ENCODE measurements at regions not wholly inside any gene's neighbourhood (a gene's known extent, or its start where the extent isn't known, plus 50 kb on each side); places are given as distances from the start of the nearest gene placed in this dataset.

DNA sequence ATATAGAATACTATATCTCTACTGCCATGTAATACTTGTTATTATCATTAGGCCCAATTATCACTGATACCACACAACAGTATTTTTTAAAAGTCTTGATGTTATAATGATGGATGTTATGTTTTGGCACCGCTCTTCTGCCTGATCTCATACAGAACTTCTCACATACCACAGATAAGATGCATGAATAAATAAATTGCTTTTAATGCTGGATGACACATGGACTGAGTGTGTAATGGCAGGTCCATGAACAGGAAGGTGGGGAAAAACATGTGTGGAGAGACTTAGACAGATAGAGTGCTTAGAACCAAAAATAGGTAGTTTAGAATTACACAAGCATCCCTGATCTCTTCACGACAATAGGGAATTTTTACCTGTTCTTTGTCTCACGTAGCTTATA, 258.4 kb upstream of the MARCKS start:
- DNase-seq (ENCODE audit: low read depth): no peak
- H3K4me3 ChIP-seq (ENCODE audit: low read depth, low read length): no peak overlapping the region
- no peak for TF ChIP-seq MYC (IDR thresholded peaks at IDR 0.05; ENCODE audit: low read depth, low read length)
- TF ChIP-seq, protein P1, sequence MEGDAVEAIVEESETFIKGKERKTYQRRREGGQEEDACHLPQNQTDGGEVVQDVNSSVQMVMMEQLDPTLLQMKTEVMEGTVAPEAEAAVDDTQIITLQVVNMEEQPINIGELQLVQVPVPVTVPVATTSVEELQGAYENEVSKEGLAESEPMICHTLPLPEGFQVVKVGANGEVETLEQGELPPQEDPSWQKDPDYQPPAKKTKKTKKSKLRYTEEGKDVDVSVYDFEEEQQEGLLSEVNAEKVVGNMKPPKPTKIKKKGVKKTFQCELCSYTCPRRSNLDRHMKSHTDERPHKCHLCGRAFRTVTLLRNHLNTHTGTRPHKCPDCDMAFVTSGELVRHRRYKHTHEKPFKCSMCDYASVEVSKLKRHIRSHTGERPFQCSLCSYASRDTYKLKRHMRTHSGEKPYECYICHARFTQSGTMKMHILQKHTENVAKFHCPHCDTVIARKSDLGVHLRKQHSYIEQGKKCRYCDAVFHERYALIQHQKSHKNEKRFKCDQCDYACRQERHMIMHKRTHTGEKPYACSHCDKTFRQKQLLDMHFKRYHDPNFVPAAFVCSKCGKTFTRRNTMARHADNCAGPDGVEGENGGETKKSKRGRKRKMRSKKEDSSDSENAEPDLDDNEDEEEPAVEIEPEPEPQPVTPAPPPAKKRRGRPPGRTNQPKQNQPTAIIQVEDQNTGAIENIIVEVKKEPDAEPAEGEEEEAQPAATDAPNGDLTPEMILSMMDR (IDR thresholded peaks at IDR 0.05; ENCODE audit: low read depth, low read length): no peak
- TF ChIP-seq POLR2A (IDR thresholded peaks at IDR 0.05; ENCODE audit: extremely low read depth, insufficient read length): no peak
- TF ChIP-seq, protein P2, sequence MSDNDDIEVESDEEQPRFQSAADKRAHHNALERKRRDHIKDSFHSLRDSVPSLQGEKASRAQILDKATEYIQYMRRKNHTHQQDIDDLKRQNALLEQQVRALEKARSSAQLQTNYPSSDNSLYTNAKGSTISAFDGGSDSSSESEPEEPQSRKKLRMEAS (IDR thresholded peaks at IDR 0.05; ENCODE audit: low read depth, low read length): no peak

DNA sequence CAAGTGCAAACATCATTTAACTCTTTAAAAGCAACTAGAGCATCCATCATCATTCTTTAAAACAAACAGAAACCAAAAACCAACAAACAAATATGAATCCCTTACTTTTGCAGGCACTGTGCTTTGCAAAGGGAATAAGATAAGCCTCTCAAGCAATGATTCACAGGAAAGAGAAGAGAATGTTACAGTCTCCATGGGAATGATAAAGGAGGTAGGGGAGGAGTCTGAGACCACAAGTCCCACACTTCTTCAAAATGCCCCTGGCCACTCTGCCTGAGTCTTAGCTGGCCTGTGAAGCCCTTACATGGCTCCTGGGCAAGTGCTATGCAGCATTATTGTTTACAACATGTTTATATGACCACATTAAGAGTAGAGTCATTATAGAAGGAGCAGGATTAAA, 257.7 kb upstream of the MARCKS start:
- H3K4me3 ChIP-seq (ENCODE audit: low read depth, low read length): no peak overlapping the region
- DNase-seq (ENCODE audit: low read depth): no peak
- TF ChIP-seq, protein P1 (IDR thresholded peaks at IDR 0.05; ENCODE audit: low read depth, low read length): no peak
- TF ChIP-seq, protein P2 (IDR thresholded peaks at IDR 0.05; ENCODE audit: low read depth, low read length): no peak
- TF ChIP-seq MYC (IDR thresholded peaks at IDR 0.05; ENCODE audit: low read depth, low read length): no peak
- TF ChIP-seq POLR2A (IDR thresholded peaks at IDR 0.05; ENCODE audit: extremely low read depth, insufficient read length): no peak

DNA sequence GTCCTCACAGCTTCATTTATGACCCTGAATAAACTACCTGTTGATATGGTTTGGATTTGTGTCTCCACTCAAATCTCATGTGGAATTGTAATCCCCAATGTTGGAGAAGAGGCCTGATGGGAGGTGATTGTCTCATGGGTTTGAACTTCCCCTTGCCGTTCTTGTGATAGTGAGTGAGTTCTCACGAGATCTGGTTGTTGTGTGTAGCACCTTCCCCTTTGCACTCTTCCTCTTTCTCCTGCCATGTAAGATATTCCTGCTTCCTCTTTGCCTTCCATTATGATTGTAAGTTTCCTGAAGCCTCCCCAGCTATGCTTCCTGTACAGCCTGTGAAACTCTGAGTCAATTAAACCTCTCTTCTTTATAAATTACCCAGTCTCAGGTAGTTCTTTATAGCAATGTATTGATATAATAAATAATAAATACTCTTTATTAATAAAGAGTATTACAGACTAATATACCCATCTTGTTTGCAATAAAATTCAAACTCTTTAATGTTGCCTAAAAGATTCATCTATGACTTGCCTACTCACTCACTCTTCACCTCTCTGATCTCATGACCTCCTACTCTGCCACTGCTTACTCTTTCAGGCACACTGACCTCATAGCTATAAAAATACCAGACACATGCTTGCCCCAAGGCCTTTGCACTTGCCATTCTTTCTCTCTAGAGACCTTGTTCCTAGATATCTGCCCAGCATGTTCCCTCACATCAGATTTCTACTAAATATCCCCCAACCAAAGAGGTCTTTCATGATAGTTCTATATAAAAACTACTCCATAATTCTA, 256.4 kb upstream of the MARCKS start:
- DNase-seq (ENCODE audit: low read depth): peak; percentile 43
- no peak overlapping the region for H3K4me3 ChIP-seq (ENCODE audit: low read depth, low read length)
- TF ChIP-seq, protein P1 (IDR thresholded peaks at IDR 0.05; ENCODE audit: low read depth, low read length): no peak
- TF ChIP-seq MYC (IDR thresholded peaks at IDR 0.05; ENCODE audit: low read depth, low read length) (no peak), POLR2A (IDR thresholded peaks at IDR 0.05; ENCODE audit: extremely low read depth, insufficient read length) (no peak)
- TF ChIP-seq, protein P2 (IDR thresholded peaks at IDR 0.05; ENCODE audit: low read depth, low read length): no peak

DNA sequence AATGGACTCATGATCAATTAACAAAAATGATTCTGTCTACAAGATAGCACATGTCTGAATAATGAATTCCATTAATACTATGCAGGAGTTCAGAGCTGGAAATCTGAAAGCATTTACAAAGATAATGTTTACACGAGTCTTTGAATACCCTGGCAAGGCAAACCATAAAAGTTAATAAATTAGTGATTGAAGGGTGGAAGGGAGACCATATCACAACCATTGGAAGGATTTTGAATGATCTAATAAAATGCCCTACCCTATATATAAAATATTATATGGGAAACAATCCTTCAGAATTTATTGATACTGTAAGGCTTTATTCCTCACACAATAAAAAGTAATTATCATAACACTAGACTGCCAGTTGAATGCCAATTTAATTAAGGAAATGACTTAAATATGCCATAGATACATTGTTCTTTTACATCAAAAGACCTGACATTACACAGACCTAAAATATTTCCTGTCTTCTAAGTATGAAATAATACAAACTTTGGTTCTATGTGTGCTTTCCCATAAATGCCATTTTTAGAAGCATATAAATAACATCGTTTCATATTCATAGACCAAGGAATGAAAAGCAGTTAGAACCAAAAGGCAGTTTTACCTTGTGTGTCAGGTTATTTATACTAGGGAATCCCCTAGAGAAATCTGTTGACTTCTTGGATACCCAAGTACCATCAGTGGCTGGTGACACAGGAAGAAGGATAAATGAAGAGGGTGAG, 249.2 kb upstream of the MARCKS start:
- TF ChIP-seq, protein P2 (IDR thresholded peaks at IDR 0.05; ENCODE audit: low read depth, low read length): no peak
- TF ChIP-seq, protein P1 (IDR thresholded peaks at IDR 0.05; ENCODE audit: low read depth, low read length): no peak
- TF ChIP-seq MYC (IDR thresholded peaks at IDR 0.05; ENCODE audit: low read depth, low read length) (no peak), POLR2A (IDR thresholded peaks at IDR 0.05; ENCODE audit: extremely low read depth, insufficient read length) (no peak)
- DNase-seq (ENCODE audit: low read depth): no peak
- H3K4me3 ChIP-seq (ENCODE audit: low read depth, low read length): no peak overlapping the region

DNA sequence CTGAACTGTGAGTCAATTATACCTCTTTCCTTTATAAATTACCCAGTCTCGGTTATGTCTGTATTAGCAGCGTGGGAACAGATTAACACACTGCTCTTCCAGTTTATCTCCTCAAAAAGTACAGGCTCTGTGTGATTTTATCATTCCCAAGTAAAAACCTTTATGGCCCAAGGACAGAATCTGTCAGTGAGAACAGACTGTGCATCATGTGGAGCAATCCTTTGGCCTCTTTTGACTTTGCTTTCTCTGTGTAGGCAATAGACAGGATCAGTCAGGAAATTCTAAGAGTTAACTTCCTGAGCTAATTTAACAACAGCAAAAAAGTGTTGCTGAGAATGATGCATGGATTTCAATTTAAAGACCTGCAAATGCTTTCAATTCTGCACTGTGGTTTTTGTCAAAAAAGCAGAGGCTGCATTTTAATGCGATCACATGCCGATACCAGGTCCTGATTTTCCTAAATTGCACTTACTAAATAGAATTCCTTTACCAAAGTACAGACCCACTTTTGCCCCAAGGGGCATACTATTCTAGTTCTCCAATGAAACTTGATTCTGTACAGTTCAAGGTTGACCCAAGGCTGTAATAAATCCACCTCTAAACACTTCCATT, 246.7 kb upstream of the MARCKS start:
- TF ChIP-seq, protein P2 (IDR thresholded peaks at IDR 0.05; ENCODE audit: low read depth, low read length): no peak
- TF ChIP-seq POLR2A (IDR thresholded peaks at IDR 0.05; ENCODE audit: extremely low read depth, insufficient read length): no peak
- TF ChIP-seq, protein P1 (IDR thresholded peaks at IDR 0.05; ENCODE audit: low read depth, low read length): no peak
- TF ChIP-seq MYC (IDR thresholded peaks at IDR 0.05; ENCODE audit: low read depth, low read length): no peak
- H3K4me3 ChIP-seq (ENCODE audit: low read depth, low read length): no peak overlapping the region
- no peak for DNase-seq (ENCODE audit: low read depth)

Data from NB4 (cell line).